ENCODE measurements at regions not wholly inside any gene's neighbourhood (a gene's known extent, or its start where the extent isn't known, plus 50 kb on each side); places are given as distances from the start of the nearest gene placed in this dataset.

DNA sequence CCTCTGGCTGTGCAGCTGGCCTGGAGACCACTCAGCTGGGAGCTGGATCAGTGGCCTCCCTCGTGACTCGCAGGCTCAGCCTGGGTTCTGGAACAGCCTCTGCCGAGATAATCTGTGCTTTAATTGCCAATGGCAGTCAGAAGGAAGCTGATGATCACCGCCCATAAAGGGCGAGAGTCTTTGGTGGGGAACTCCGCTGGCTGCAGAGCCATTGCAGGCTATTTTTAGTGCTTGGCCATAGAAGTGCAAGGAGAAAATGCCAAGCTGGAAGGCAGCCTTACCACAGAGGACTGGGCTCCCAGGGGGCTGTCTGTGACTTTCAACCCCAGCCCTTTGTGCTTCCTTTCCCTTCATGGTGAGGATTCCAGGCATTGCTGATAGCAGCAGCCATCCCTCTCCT, 62.2 kb upstream of the TENM4 start (continued):
- TF ChIP-seq HDAC1 (CRISPR knock-in tag; IDR thresholded peaks at IDR 0.05), result no peak
- no peak for TF ChIP-seq SMC3 (IDR thresholded peaks at IDR 0.05; ENCODE audit: low read length)
- no peak for TF ChIP-seq NCOR1 (IDR thresholded peaks at IDR 0.05; ENCODE audit: borderline replicate concordance, low read length)
- TF ChIP-seq ZNF124 (CRISPR knock-in tag; IDR thresholded peaks at IDR 0.05), result no peak
- no peak for TF ChIP-seq ZNF354B (CRISPR knock-in tag; IDR thresholded peaks at IDR 0.05)
- no peak for TF ChIP-seq KMT2A (CRISPR knock-in tag; IDR thresholded peaks at IDR 0.05)
- TF ChIP-seq CEBPB (IDR thresholded peaks at IDR 0.05; ENCODE audit: borderline replicate concordance, low read depth, low read length), result no peak
- no peak for TF ChIP-seq ZNF792 (CRISPR knock-in tag; IDR thresholded peaks at IDR 0.05)
- TF ChIP-seq, protein P1, sequence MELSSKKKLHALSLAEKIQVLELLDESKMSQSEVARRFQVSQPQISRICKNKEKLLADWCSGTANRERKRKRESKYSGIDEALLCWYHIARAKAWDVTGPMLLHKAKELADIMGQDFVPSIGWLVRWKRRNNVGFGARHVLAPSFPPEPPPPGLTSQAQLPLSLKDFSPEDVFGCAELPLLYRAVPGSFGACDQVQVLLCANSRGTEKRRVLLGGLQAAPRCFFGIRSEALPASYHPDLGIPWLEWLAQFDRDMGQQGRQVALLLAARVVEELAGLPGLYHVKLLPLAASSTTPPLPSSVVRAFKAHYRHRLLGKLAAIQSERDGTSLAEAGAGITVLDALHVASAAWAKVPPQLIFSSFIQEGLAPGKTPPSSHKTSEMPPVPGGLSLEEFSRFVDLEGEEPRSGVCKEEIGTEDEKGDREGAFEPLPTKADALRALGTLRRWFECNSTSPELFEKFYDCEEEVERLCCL (CRISPR knock-in tag; IDR thresholded peaks at IDR 0.05; ENCODE audit: borderline replicate concordance), result no peak
- TF ChIP-seq ZNF816 (CRISPR knock-in tag; IDR thresholded peaks at IDR 0.05; ENCODE audit: borderline replicate concordance), result no peak

DNA sequence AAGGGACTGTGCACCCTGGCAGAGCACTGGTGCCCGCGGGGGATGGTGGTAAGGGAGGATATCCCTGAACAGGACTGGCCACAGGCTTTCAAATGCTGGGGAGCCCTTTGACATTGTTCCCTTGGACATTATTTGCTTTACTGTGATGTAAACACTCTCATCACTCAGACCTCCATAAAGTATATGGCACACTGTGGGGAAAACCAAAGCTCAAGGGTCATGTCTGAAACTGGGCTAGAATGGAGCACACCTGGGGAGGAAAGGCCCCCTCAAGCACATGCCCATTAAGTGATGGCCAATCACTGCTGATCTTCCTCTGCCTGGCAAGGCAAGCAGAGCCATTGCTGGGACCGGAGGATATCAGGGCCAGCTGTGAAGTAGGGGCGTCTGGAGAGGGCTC, 60.9 kb upstream of the TENM4 start:
- 23% methylated on average over 4 of the region's 4 CpGs for WGBS (ENCODE audit: low lambda C conversion rate)
- no TSS peak for BruUV-seq (replicated peaks)

More for the DNA sequence above, 60.9 kb upstream of the TENM4 start:
- intact Hi-C loops (cut with micrococcal nuclease; ENCODE audit: unreplicated experiment) (no loop called here), in situ Hi-C loops (cut with HindIII; ENCODE audit: extremely low pct_ligation_motif_present, low pct_unique_long_range_greater_than_20kb) (no loop called here)
- ChIA-PET POLR2A (no interaction called here), CTCF (ENCODE audit: low intra/inter-chr PET ratio, low total read pairs) (no interaction called here)
- Histone ChIP-seq H4K20me1 (ENCODE audit: insufficient read depth, low read length) (no peaks in the 10 kb centered on the region), H3K4me1 (ENCODE audit: insufficient read depth, low read length) (peaks cover 11% of the 10 kb centered on the region), H3K36me3 (replicated peaks in 1 of 2; ENCODE audit: control insufficient read depth in 1 of 2, insufficient read depth in 2 of 2, low read length in 2 of 2) (no peaks in the 10 kb centered on the region), H3K27ac (ENCODE audit: extremely low read length, insufficient read depth, low read length) (no peak overlapping the region), H2AFZ (ENCODE audit: low read length) (no peak overlapping the region), H3K27me3 (ENCODE audit: control insufficient read depth in 1 of 2, insufficient read depth in 2 of 2, low read length in 2 of 2) (no peaks in the 10 kb centered on the region), H3K79me2 (ENCODE audit: insufficient read depth, low read length) (no peaks in the 10 kb centered on the region), H3K4me3 (replicated peaks in 1 of 3; ENCODE audit: insufficient read depth in 1 of 3, low read depth in 2 of 3, low read length in 3 of 3) (no peak overlapping the region), H3K4me2 (ENCODE audit: low read depth, low read length) (no peak overlapping the region), H3K9me3 (ENCODE audit: low read length) (no peaks in the 10 kb centered on the region), H3K9ac (ENCODE audit: insufficient read depth, low read depth, low read length) (no peak overlapping the region)
- FAIRE-seq, result no peak
- peak; percentile 29; the same call in 2 of the 3 replicates for ATAC-seq
- no peak for DNase-seq (ENCODE audit: low spot score)
- no peak for TF ChIP-seq ZNF589 (CRISPR knock-in tag; conservative IDR thresholded peaks at IDR 0.05)
- TF ChIP-seq ISX (CRISPR knock-in tag; conservative IDR thresholded peaks at IDR 0.05), result no peak
- TF ChIP-seq NR2F2 (IDR thresholded peaks at IDR 0.05; ENCODE audit: borderline replicate concordance, low read depth), result no peak
- TF ChIP-seq BORCS8-MEF2B (CRISPR knock-in tag; IDR thresholded peaks at IDR 0.05), result no peak
- no peak for TF ChIP-seq ZNF776 (CRISPR knock-in tag; IDR thresholded peaks at IDR 0.05)
- no peak for TF ChIP-seq FOXK2 (IDR thresholded peaks at IDR 0.05)
- no peak for TF ChIP-seq ZNF558 (CRISPR knock-in tag; IDR thresholded peaks at IDR 0.05; ENCODE audit: borderline replicate concordance)
- TF ChIP-seq, protein P2, sequence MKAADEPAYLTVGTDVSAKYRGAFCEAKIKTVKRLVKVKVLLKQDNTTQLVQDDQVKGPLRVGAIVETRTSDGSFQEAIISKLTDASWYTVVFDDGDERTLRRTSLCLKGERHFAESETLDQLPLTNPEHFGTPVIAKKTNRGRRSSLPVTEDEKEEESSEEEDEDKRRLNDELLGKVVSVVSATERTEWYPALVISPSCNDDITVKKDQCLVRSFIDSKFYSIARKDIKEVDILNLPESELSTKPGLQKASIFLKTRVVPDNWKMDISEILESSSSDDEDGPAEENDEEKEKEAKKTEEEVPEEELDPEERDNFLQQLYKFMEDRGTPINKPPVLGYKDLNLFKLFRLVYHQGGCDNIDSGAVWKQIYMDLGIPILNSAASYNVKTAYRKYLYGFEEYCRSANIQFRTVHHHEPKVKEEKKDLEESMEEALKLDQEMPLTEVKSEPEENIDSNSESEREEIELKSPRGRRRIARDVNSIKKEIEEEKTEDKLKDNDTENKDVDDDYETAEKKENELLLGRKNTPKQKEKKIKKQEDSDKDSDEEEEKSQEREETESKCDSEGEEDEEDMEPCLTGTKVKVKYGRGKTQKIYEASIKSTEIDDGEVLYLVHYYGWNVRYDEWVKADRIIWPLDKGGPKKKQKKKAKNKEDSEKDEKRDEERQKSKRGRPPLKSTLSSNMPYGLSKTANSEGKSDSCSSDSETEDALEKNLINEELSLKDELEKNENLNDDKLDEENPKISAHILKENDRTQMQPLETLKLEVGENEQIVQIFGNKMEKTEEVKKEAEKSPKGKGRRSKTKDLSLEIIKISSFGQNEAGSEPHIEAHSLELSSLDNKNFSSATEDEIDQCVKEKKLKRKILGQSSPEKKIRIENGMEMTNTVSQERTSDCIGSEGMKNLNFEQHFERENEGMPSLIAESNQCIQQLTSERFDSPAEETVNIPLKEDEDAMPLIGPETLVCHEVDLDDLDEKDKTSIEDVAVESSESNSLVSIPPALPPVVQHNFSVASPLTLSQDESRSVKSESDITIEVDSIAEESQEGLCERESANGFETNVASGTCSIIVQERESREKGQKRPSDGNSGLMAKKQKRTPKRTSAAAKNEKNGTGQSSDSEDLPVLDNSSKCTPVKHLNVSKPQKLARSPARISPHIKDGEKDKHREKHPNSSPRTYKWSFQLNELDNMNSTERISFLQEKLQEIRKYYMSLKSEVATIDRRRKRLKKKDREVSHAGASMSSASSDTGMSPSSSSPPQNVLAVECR (CRISPR knock-in tag; IDR thresholded peaks at IDR 0.05; ENCODE audit: borderline replicate concordance), result no peak
